B cell (primary cell): ENCODE measurements at regions not wholly inside any gene's neighbourhood (a gene's known extent, or its start where the extent isn't known, plus 50 kb on each side); places are given as distances from the start of the nearest gene placed in this dataset.

Source experiments
- ATAC-seq: fragments of 200-7000 bp; cut with Tn5 transposase; one replicate; pipeline ENCODE4 v1.10.0; 2021; ENCODE audit warnings: low read depth, mild to moderate bottlenecking, moderate number of reproducible peaks, moderate library complexity
- CTCF ChIA-PET: fragments of 350-600 bp; sonication (Branson Sonifier 250); formaldehyde crosslinking; loops from one replicate; lab custom pipeline; 2021; ENCODE audit warnings: antibody characterized with exemption, inconsistent platforms; lab: Charles Lee
- POLR2A ChIA-PET: fragments of 350-600 bp; sonication (Branson Sonifier 250); formaldehyde crosslinking; loops from one replicate; lab custom pipeline; 2021; ENCODE audit warnings: antibody characterized with exemption; lab: Charles Lee
- DNase-seq: peaks from one replicate; pipeline ENCODE4 v3.0.0; 2013
- H2AFZ ChIP-seq: 2 replicates; pipeline ENCODE4 v1.6.1; 2012; ENCODE audit warnings: mild to moderate bottlenecking, low read depth, low read length; ENCODE audit not compliant: insufficient read depth, poor library complexity, severe bottlenecking
- H3K27ac ChIP-seq, 2 donors: 1 replicate in 1 of 2; 2 replicates in 1 of 2; pipeline ENCODE4 v1.5.1; 2012 to 2013; ENCODE audit warnings: low read length in 2 of 2, mild to moderate bottlenecking in 2 of 2, moderate library complexity in 1 of 2
- H3K27me3 ChIP-seq, 4 experiments: fragments of 200-600 bp in 1 of 4; sonication (generic) in 1 of 4; replicated peaks in 1 of 4; 1 replicate in 2 of 4; 2 replicates in 2 of 4; pipeline versions ENCODE4 v1.6.1 to v1.7.0; 2013 to 2016; ENCODE audit warnings: low read length in 3 of 4, mild to moderate bottlenecking in 2 of 4, mixed read lengths in 1 of 4, moderate library complexity in 1 of 4; ENCODE audit not compliant: insufficient read depth in 4 of 4, control insufficient read depth in 3 of 4; ENCODE audit errors: control extremely low read depth in 1 of 4
- H3K36me3 ChIP-seq, 2 experiments: replicated peaks in 1 of 2; 1 replicate in 1 of 2; 2 replicates in 1 of 2; pipeline versions ENCODE4 v1.6.1 to v1.7.1; 2013; ENCODE audit warnings: low read length in 1 of 2; ENCODE audit not compliant: insufficient read depth in 2 of 2, control insufficient read depth in 1 of 2; ENCODE audit errors: control extremely low read depth in 1 of 2, extremely low read depth in 1 of 2
- H3K4me1 ChIP-seq, 2 donors: fragments of 200-600 bp in 1 of 2; sonication (generic) in 1 of 2; 1 replicate in 1 of 2; 2 replicates in 1 of 2; pipeline versions ENCODE4 v1.5.1 to v1.6.1; 2013 to 2017; ENCODE audit warnings: low read length in 2 of 2; ENCODE audit not compliant: control insufficient read depth in 2 of 2, insufficient read depth in 2 of 2
- H3K4me2 ChIP-seq: replicated peaks from 2 replicates; pipeline ENCODE3; 2012; ENCODE audit warnings: mild to moderate bottlenecking, low read depth, low read length; ENCODE audit not compliant: poor library complexity, severe bottlenecking
- H3K4me3 ChIP-seq, 5 experiments: fragments of 200-600 bp in 1 of 5; sonication (generic) in 1 of 5; 1 replicate in 3 of 5; 2 replicates in 2 of 5; pipeline versions ENCODE4 v1.5.1 to v1.7.0; 2011 to 2016; ENCODE audit warnings: low read length in 4 of 5, mild to moderate bottlenecking in 4 of 5, low read depth in 2 of 5, control low read depth in 1 of 5, moderate library complexity in 1 of 5; ENCODE audit not compliant: insufficient read depth in 1 of 5; ENCODE audit errors: control extremely low read depth in 1 of 5, extremely low read depth in 1 of 5
- H3K79me2 ChIP-seq: fragments of 200-600 bp; sonication (generic); one replicate; pipeline ENCODE4 v1.6.0; 2016; ENCODE audit warnings: low read length; ENCODE audit not compliant: control insufficient read depth, insufficient read depth
- H3K9ac ChIP-seq: fragments of 200-600 bp; sonication (generic); 2 replicates; pipeline ENCODE4 v1.6.1; 2017; ENCODE audit warnings: mild to moderate bottlenecking, low read length, moderate library complexity
- H3K9me3 ChIP-seq, 3 donors: one replicate each; pipeline versions ENCODE4 v1.6.1 to v1.7.1; 2013; ENCODE audit warnings: low read length in 2 of 3; ENCODE audit not compliant: control insufficient read depth in 2 of 3, insufficient read depth in 1 of 3; ENCODE audit errors: control extremely low read depth in 1 of 3
- H4K20me1 ChIP-seq: 2 replicates; pipeline ENCODE4 v1.6.0; 2012; ENCODE audit warnings: mild to moderate bottlenecking, low read length; ENCODE audit not compliant: insufficient read depth, control insufficient read depth, poor library complexity, severe bottlenecking
- H3K27ac Mint-ChIP-seq: one replicate; pipeline ENCODE4 v1.8.0; 2021; ENCODE audit warnings: mixed read lengths
- H3K27me3 Mint-ChIP-seq: one replicate; pipeline ENCODE4 v1.8.0; 2021; ENCODE audit warnings: mixed read lengths
- H3K4me1 Mint-ChIP-seq: one replicate; pipeline ENCODE4 v1.8.0; 2021; ENCODE audit warnings: mixed read lengths
- H3K4me3 Mint-ChIP-seq: one replicate; pipeline ENCODE4 v1.8.0; 2021; ENCODE audit warnings: mixed read lengths
- H3K9me3 Mint-ChIP-seq: one replicate; pipeline ENCODE4 v1.8.0; 2022; ENCODE audit warnings: mixed read lengths; ENCODE audit not compliant: insufficient read depth
- EZH2 ChIP-seq: IDR thresholded peaks from 2 replicates; pipeline ENCODE4 v1.6.1; 2012; ENCODE audit warnings: borderline replicate concordance, low read depth, mild to moderate bottlenecking, moderate library complexity, low read length; ENCODE audit not compliant: insufficient read depth, poor library complexity, severe bottlenecking
- WGBS: methylation state at CpG from one replicate; pipeline ENCODE4 v1.1.5; 2013; ENCODE audit warnings: missing lambda C conversion rate; ENCODE audit not compliant: insufficient coverage; 5-methylcytosine and 5-hydroxymethylcytosine counted together
- intact Hi-C: fragments of 100-400 bp; cut with micrococcal nuclease; formaldehyde crosslinking; loops from one replicate; pipeline ENCODE4 v1.10.0; 2022
- TF ChIP-seq, protein P1 (sequence below): fragments of 200-600 bp; IDR thresholded peaks from one replicate; pipeline ENCODE4 v1.8.0; 2022; ENCODE audit warnings: antibody characterized with exemption, mild to moderate bottlenecking

DNA sequence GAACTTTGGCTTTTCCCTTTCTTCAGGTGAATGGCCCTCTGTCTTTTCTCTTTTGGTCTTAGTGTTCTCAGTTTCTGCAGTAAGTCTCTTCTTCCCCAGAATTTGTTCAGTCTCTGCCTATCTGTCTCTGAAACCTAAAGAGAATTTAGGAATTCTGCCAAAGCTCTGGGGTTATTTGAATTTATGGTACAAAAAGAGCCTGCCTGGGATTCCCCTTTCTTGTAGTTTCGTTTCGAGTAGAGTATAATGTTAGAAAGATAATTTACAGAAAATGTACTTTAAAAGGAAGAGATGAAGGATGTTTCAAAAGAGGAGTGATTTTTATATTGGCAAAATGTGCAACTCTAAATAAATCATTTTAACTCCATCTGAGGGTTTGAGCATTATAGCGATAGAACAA lies 247.4 kb upstream of the SATB1 start:
- Histone ChIP-seq H3K4me2 (no peak overlapping the region), H3K9me3 (no peaks in the 10 kb centered on the region), H3K27me3 (no peaks in the 10 kb centered on the region), H3K27ac (no peak overlapping the region), H3K36me3 (no peaks in the 10 kb centered on the region), H3K79me2 (no peaks in the 10 kb centered on the region), H3K4me1 (peaks cover 0 to 4% of the 10 kb centered on the region in 2 donors), H2AFZ (no peak overlapping the region), H4K20me1 (no peaks in the 10 kb centered on the region), H3K4me3 (no peak overlapping the region), H3K9ac (no peak overlapping the region)
- intact Hi-C loops: no loop called here
- Mint-ChIP-seq H3K27me3 (no peaks in the 10 kb centered on the region), H3K4me1 (peaks cover 3% of the 10 kb centered on the region), H3K4me3 (no peak overlapping the region), H3K27ac (no peak overlapping the region), H3K9me3 (no peaks in the 10 kb centered on the region)
- CTCF ChIA-PET: no interaction called here
- POLR2A ChIA-PET: no interaction called here
- ATAC-seq: no peak
- no peak for DNase-seq
- WGBS: no CpG with 5 or more reads among the region's 3 CpGs
- TF ChIP-seq EZH2: no peak
- TF ChIP-seq, protein P1, sequence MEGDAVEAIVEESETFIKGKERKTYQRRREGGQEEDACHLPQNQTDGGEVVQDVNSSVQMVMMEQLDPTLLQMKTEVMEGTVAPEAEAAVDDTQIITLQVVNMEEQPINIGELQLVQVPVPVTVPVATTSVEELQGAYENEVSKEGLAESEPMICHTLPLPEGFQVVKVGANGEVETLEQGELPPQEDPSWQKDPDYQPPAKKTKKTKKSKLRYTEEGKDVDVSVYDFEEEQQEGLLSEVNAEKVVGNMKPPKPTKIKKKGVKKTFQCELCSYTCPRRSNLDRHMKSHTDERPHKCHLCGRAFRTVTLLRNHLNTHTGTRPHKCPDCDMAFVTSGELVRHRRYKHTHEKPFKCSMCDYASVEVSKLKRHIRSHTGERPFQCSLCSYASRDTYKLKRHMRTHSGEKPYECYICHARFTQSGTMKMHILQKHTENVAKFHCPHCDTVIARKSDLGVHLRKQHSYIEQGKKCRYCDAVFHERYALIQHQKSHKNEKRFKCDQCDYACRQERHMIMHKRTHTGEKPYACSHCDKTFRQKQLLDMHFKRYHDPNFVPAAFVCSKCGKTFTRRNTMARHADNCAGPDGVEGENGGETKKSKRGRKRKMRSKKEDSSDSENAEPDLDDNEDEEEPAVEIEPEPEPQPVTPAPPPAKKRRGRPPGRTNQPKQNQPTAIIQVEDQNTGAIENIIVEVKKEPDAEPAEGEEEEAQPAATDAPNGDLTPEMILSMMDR: no peak

DNA sequence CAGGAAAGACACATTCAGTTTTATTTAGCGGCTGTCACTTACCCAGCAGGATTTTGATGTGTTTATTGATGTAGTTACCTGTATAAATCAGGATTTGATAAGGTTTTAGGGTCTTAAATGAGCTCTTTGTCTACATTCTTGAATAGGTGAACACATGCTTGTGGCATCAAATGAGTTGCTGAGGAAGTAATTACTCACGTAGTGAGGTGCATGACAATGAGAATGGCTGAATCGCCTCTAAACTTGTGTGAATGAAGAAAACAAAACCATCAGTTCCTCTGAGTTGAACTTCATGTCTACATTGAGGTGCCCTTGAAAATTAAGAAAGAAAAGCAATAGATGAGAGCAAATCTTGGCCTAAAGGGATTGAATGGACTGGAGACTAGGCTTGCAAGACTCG lies 245.6 kb upstream of the SATB1 start:
- Mint-ChIP-seq H3K4me3 (no peak overlapping the region), H3K27me3 (no peaks in the 10 kb centered on the region), H3K4me1 (peaks cover 3% of the 10 kb centered on the region), H3K9me3 (no peaks in the 10 kb centered on the region), H3K27ac (no peak overlapping the region)
- Histone ChIP-seq H3K27me3 (no peaks in the 10 kb centered on the region), H3K36me3 (no peaks in the 10 kb centered on the region), H2AFZ (no peak overlapping the region), H3K27ac (no peak overlapping the region), H3K4me1 (peaks cover 0 to 4% of the 10 kb centered on the region in 2 donors), H3K4me2 (no peak overlapping the region), H3K9me3 (no peaks in the 10 kb centered on the region), H3K4me3 (no peak overlapping the region), H3K9ac (no peak overlapping the region), H3K79me2 (no peaks in the 10 kb centered on the region), H4K20me1 (no peaks in the 10 kb centered on the region)
- ATAC-seq: no peak
- no peak for DNase-seq
- WGBS: 91% methylated on average over 4 of the region's 4 CpGs
- TF ChIP-seq EZH2: no peak
- TF ChIP-seq, protein P1: no peak
- ChIA-PET POLR2A (no interaction called here), CTCF (no interaction called here)
- intact Hi-C loops: no loop called here
